Body of pancreas (tissue), 4 donors: ENCODE measurements at regions not wholly inside any gene's neighbourhood (a gene's known extent, or its start where the extent isn't known, plus 50 kb on each side); places are given as distances from the start of the nearest gene placed in this dataset.

ENCODE experiments used
- POLR2A ChIP-seq, 3 donors: fragments of 450-650 bp; IDR thresholded peaks; one replicate each; pipeline ENCODE4 v1.6.1; 2016; ENCODE audit warnings: antibody characterized with exemption in 3 of 3, mild to moderate bottlenecking in 2 of 3
- TF ChIP-seq, protein P1 (sequence below), 7 experiments: fragments of 450-650 bp in 4 of 7; fragments of 200-600 bp in 3 of 7; sonication (generic) in 3 of 7; IDR thresholded peaks; one replicate each; pipeline ENCODE4 v1.5.1; 2016 to 2019; ENCODE audit warnings: antibody characterized with exemption in 7 of 7

DNA sequence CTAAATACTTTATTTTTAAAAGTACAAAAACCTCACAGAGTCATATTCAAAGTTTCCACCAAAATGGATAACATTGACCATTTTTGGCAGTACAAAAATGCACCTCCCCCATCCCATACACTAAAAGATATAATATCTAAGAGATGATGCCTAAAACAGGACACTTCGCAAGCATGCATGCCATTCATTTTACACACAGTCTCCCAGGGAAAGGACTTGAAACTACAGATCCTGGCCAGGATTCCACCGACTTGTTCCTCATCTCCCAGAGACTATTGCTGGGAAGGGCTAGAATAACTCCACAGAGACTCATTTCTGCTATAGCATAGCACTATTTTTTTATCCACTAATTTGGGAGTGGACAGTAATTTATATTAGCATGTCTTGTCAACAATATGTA lies 81.7 kb downstream of the MTNR1B start:
- TF ChIP-seq POLR2A (IDR thresholded peaks at IDR 0.05), result no peak
- TF ChIP-seq, protein P1, sequence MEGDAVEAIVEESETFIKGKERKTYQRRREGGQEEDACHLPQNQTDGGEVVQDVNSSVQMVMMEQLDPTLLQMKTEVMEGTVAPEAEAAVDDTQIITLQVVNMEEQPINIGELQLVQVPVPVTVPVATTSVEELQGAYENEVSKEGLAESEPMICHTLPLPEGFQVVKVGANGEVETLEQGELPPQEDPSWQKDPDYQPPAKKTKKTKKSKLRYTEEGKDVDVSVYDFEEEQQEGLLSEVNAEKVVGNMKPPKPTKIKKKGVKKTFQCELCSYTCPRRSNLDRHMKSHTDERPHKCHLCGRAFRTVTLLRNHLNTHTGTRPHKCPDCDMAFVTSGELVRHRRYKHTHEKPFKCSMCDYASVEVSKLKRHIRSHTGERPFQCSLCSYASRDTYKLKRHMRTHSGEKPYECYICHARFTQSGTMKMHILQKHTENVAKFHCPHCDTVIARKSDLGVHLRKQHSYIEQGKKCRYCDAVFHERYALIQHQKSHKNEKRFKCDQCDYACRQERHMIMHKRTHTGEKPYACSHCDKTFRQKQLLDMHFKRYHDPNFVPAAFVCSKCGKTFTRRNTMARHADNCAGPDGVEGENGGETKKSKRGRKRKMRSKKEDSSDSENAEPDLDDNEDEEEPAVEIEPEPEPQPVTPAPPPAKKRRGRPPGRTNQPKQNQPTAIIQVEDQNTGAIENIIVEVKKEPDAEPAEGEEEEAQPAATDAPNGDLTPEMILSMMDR (IDR thresholded peaks at IDR 0.05), result no peak
